HEK293 (cell line): ENCODE measurements at regions not wholly inside any gene's neighbourhood (a gene's known extent, or its start where the extent isn't known, plus 50 kb on each side); places are given as distances from the start of the nearest gene placed in this dataset.

Experiments used
- CTCF ChIA-PET: fragments of 350-600 bp; formaldehyde crosslinking; extraction: SDS; loops from one replicate; lab custom pipeline; 2021; ENCODE audit warnings: antibody characterized with exemption; lab: Yijun Ruan, JAX
- POLR2A ChIA-PET: fragments of 300-600 bp; formaldehyde crosslinking; extraction: SDS; loops from one replicate; lab custom pipeline; 2020; ENCODE audit warnings: antibody characterized with exemption, inconsistent platforms; lab: Yijun Ruan, JAX
- H3K27ac ChIP-seq: fragments of 200-500 bp; sonication (Bioruptor generic); 2 replicates; pipeline ENCODE4 v1.5.1; 2014; ENCODE audit warnings: low read depth, low read length, control low read depth, inconsistent platforms; ENCODE audit errors: extremely low read depth
- H3K36me3 ChIP-seq, 2 experiments: fragments of 200-500 bp in 1 of 2; sonication (Bioruptor generic) in 1 of 2; 1 replicate in 1 of 2; 2 replicates in 1 of 2; pipeline ENCODE4 v1.5.1; 2014 to 2017; ENCODE audit warnings: inconsistent platforms in 2 of 2, low read length in 2 of 2; ENCODE audit not compliant: control insufficient read depth in 2 of 2, insufficient read depth in 1 of 2
- H3K4me1 ChIP-seq: fragments of 200-500 bp; sonication (Bioruptor generic); 2 replicates; pipeline ENCODE4 v1.5.1; 2014; ENCODE audit warnings: mild to moderate bottlenecking, low read length, inconsistent platforms; ENCODE audit not compliant: control insufficient read depth, insufficient read depth
- H3K4me3 ChIP-seq: 2 replicates; pipeline ENCODE4 v1.5.1; 2011; ENCODE audit warnings: low read depth, mild to moderate bottlenecking, control low read depth, low read length, moderate library complexity
- H3K9me3 ChIP-seq: fragments of 200-500 bp; sonication (Bioruptor generic); 2 replicates; pipeline ENCODE4 v1.5.1; 2014; ENCODE audit warnings: low read depth, low read length, inconsistent platforms; ENCODE audit not compliant: control insufficient read depth, insufficient read depth
- BCL11A ChIP-seq: fragments of 450-650 bp; formaldehyde crosslinking; IDR thresholded peaks from 2 replicates; pipeline ENCODE4 v1.5.1; 2016; ENCODE audit warnings: low read depth, missing biosample characterization, missing genetic modification characterization
- EGR2 ChIP-seq: fragments of 450-650 bp; formaldehyde crosslinking; IDR thresholded peaks from 2 replicates; pipeline ENCODE4 v1.5.1; 2016; ENCODE audit warnings: low read depth, missing biosample characterization, missing genetic modification characterization
- MEIS1 ChIP-seq: sonication (generic); formaldehyde crosslinking; IDR thresholded peaks from 2 replicates; pipeline ENCODE4 v1.8.1; 2022; ENCODE audit warnings: missing genetic modification reagents, mild to moderate bottlenecking, borderline replicate concordance
- PRDM10 ChIP-seq: fragments of 450-650 bp; formaldehyde crosslinking; IDR thresholded peaks from 2 replicates; pipeline ENCODE4 v1.5.1; 2016; ENCODE audit warnings: missing biosample characterization, missing genetic modification characterization
- SP7 ChIP-seq: fragments of 450-650 bp; formaldehyde crosslinking; IDR thresholded peaks from 2 replicates; pipeline ENCODE4 v1.5.1; 2016; ENCODE audit warnings: missing biosample characterization, missing genetic modification characterization
- TCF7L2 ChIP-seq: IDR thresholded peaks from 2 replicates; pipeline ENCODE4 v1.6.1; 2011; ENCODE audit warnings: low read depth, mild to moderate bottlenecking, inconsistent platforms, low read length, moderate library complexity, borderline replicate concordance
- ZBTB48 ChIP-seq: fragments of 450-650 bp; formaldehyde crosslinking; IDR thresholded peaks from 2 replicates; pipeline ENCODE4 v1.5.1; 2016; ENCODE audit warnings: missing biosample characterization, missing genetic modification characterization
- ZBTB8A ChIP-seq: fragments of 450-650 bp; formaldehyde crosslinking; IDR thresholded peaks from 2 replicates; pipeline ENCODE4 v1.5.1; 2016; ENCODE audit warnings: missing biosample characterization, missing genetic modification characterization
- ZFP3 ChIP-seq: fragments of 450-650 bp; formaldehyde crosslinking; IDR thresholded peaks from 2 replicates; pipeline ENCODE4 v1.5.1; 2016; ENCODE audit warnings: low read depth, missing biosample characterization, missing genetic modification characterization
- ZFP41 ChIP-seq: fragments of 450-650 bp; formaldehyde crosslinking; IDR thresholded peaks from 2 replicates; pipeline ENCODE4 v1.5.1; 2016; ENCODE audit warnings: missing biosample characterization, missing genetic modification characterization, borderline replicate concordance
- ZNF146 ChIP-seq: fragments of 450-650 bp; formaldehyde crosslinking; IDR thresholded peaks from 2 replicates; pipeline ENCODE4 v1.5.1; 2016; ENCODE audit warnings: missing biosample characterization, missing genetic modification characterization
- ZNF157 ChIP-seq: fragments of 450-650 bp; formaldehyde crosslinking; IDR thresholded peaks from 2 replicates; pipeline ENCODE4 v1.5.1; 2016; ENCODE audit warnings: missing biosample characterization, missing genetic modification characterization
- ZNF169 ChIP-seq: fragments of 450-650 bp; formaldehyde crosslinking; IDR thresholded peaks from 2 replicates; pipeline ENCODE4 v1.5.1; 2016; ENCODE audit warnings: missing biosample characterization, missing genetic modification characterization
- ZNF211 ChIP-seq: fragments of 450-650 bp; formaldehyde crosslinking; IDR thresholded peaks from 2 replicates; pipeline ENCODE4 v1.5.1; 2016; ENCODE audit warnings: low read depth, missing biosample characterization, missing genetic modification characterization
- ZNF24 ChIP-seq: fragments of 450-650 bp; formaldehyde crosslinking; IDR thresholded peaks from 2 replicates; pipeline ENCODE4 v1.5.1; 2016; ENCODE audit warnings: missing biosample characterization, missing genetic modification characterization
- ZNF26 ChIP-seq: fragments of 450-650 bp; formaldehyde crosslinking; IDR thresholded peaks from 2 replicates; pipeline ENCODE4 v1.5.1; 2016; ENCODE audit warnings: missing biosample characterization, missing genetic modification characterization
- ZNF280D ChIP-seq: fragments of 450-650 bp; formaldehyde crosslinking; IDR thresholded peaks from 2 replicates; pipeline ENCODE4 v1.5.1; 2016; ENCODE audit warnings: missing biosample characterization, missing genetic modification characterization
- ZNF292 ChIP-seq: fragments of 450-650 bp; formaldehyde crosslinking; IDR thresholded peaks from 2 replicates; pipeline ENCODE4 v1.5.1; 2016; ENCODE audit warnings: low read depth, missing biosample characterization, missing genetic modification characterization, borderline replicate concordance
- ZNF394 ChIP-seq: fragments of 450-650 bp; formaldehyde crosslinking; IDR thresholded peaks from 2 replicates; pipeline ENCODE4 v1.5.1; 2016; ENCODE audit warnings: missing biosample characterization, missing genetic modification characterization, mild to moderate bottlenecking, moderate library complexity, borderline replicate concordance
- ZNF514 ChIP-seq: fragments of 450-650 bp; formaldehyde crosslinking; IDR thresholded peaks from 2 replicates; pipeline ENCODE4 v1.5.1; 2016; ENCODE audit warnings: missing biosample characterization, missing genetic modification characterization
- ZNF549 ChIP-seq: fragments of 450-650 bp; IDR thresholded peaks from 2 replicates; pipeline ENCODE4 v1.5.1; 2018; ENCODE audit warnings: missing biosample characterization, missing genetic modification characterization, mild to moderate bottlenecking, inconsistent platforms, moderate library complexity
- ZNF596 ChIP-seq: fragments of 450-650 bp; IDR thresholded peaks from 2 replicates; pipeline ENCODE4 v1.5.0; 2018; ENCODE audit warnings: missing biosample characterization, mild to moderate bottlenecking, missing genetic modification characterization, moderate library complexity
- ZNF660 ChIP-seq: fragments of 450-650 bp; IDR thresholded peaks from 2 replicates; pipeline ENCODE4 v1.5.1; 2018; ENCODE audit warnings: missing biosample characterization, mild to moderate bottlenecking, missing genetic modification characterization
- ZNF677 ChIP-seq: fragments of 450-650 bp; IDR thresholded peaks from 2 replicates; pipeline ENCODE4 v1.5.0; 2018; ENCODE audit warnings: missing biosample characterization, mild to moderate bottlenecking, missing genetic modification characterization, moderate library complexity
- ZSCAN16 ChIP-seq: fragments of 450-650 bp; formaldehyde crosslinking; IDR thresholded peaks from 2 replicates; pipeline ENCODE4 v1.5.1; 2016; ENCODE audit warnings: missing biosample characterization, missing genetic modification characterization
- TF ChIP-seq, protein P1 (sequence below): fragments of 450-650 bp; formaldehyde crosslinking; IDR thresholded peaks from 2 replicates; pipeline ENCODE4 v1.5.1; 2016; ENCODE audit warnings: missing biosample characterization, missing genetic modification characterization

DNA sequence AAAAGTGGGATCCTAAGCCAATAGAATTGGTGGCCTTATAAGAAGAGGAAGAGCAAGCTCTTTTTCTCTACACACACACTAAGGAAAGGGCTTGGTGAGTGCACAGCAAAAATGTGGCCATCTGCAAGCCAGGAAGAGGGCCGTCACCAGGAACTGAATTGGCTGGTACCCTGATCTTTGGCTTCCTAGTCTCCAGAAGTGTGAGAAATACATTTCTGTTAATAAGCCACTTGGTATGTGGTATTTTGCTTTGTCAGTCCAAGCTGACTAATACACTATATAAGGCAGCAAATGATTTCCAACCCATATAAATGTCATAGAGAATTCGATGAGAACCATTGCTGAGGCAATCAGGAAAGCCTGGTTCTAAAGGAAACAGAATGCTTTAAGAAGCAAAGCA lies 816.3 kb upstream of the SEMA6D start:
- Histone ChIP-seq H3K36me3 (no peaks in the 10 kb centered on the region), H3K27ac (no peak overlapping the region), H3K9me3 (no peaks in the 10 kb centered on the region), H3K4me1 (no peaks in the 10 kb centered on the region), H3K4me3 (no peak overlapping the region)
- CTCF ChIA-PET: no interaction called here
- no peak for TF ChIP-seq ZBTB8A (tag by site-specific recombination)
- no peak for TF ChIP-seq ZNF280D (tag by site-specific recombination)
- no peak for TF ChIP-seq ZFP41 (tag by site-specific recombination)
- no peak for TF ChIP-seq ZNF549
- no peak for TF ChIP-seq ZFP3 (tag by site-specific recombination)
- TF ChIP-seq ZNF157 (tag by site-specific recombination): no peak
- TF ChIP-seq ZNF514 (tag by site-specific recombination): no peak
- TF ChIP-seq ZNF169 (tag by site-specific recombination): no peak
- no peak for TF ChIP-seq ZNF292 (tag by site-specific recombination)
- TF ChIP-seq PRDM10: no peak
- no peak for TF ChIP-seq TCF7L2
- TF ChIP-seq ZNF146 (tag by site-specific recombination): no peak
- TF ChIP-seq, protein P1, sequence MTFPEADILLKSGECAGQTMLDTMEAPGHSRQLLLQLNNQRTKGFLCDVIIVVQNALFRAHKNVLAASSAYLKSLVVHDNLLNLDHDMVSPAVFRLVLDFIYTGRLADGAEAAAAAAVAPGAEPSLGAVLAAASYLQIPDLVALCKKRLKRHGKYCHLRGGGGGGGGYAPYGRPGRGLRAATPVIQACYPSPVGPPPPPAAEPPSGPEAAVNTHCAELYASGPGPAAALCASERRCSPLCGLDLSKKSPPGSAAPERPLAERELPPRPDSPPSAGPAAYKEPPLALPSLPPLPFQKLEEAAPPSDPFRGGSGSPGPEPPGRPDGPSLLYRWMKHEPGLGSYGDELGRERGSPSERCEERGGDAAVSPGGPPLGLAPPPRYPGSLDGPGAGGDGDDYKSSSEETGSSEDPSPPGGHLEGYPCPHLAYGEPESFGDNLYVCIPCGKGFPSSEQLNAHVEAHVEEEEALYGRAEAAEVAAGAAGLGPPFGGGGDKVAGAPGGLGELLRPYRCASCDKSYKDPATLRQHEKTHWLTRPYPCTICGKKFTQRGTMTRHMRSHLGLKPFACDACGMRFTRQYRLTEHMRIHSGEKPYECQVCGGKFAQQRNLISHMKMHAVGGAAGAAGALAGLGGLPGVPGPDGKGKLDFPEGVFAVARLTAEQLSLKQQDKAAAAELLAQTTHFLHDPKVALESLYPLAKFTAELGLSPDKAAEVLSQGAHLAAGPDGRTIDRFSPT (tag by site-specific recombination): no peak
- no peak for TF ChIP-seq ZNF660 (tag by site-specific recombination)
- TF ChIP-seq ZBTB48 (tag by site-specific recombination): no peak
- TF ChIP-seq EGR2 (tag by site-specific recombination): no peak
- POLR2A ChIA-PET: no interaction called here

GRCh38 chr15:46917721-46918252 lies 799.5 kb upstream of the SEMA6D start:
- Histone ChIP-seq H3K27ac (no peak overlapping the region), H3K4me1 (no peaks in the 10 kb centered on the region), H3K4me3 (no peak overlapping the region), H3K9me3 (no peaks in the 10 kb centered on the region), H3K36me3 (no peaks in the 10 kb centered on the region)
- ChIA-PET POLR2A (no interaction called here), CTCF (no interaction called here)
- TF ChIP-seq MEIS1: no peak
- no peak for TF ChIP-seq ZBTB48 (tag by site-specific recombination)
- no peak for TF ChIP-seq ZSCAN16 (tag by site-specific recombination)
- TF ChIP-seq ZNF514 (tag by site-specific recombination): no peak
- no peak for TF ChIP-seq ZNF394 (tag by site-specific recombination)
- TF ChIP-seq ZNF26 (tag by site-specific recombination): no peak
- TF ChIP-seq ZNF24 (tag by site-specific recombination): no peak
- no peak for TF ChIP-seq ZNF596 (tag by site-specific recombination)
- no peak for TF ChIP-seq BCL11A
- TF ChIP-seq ZNF677 (tag by site-specific recombination): no peak
- TF ChIP-seq ZNF211 (tag by site-specific recombination): no peak
- no peak for TF ChIP-seq SP7
